SK-N-SH (cell line): ENCODE measurements at regions not wholly inside any gene's neighbourhood (a gene's known extent, or its start where the extent isn't known, plus 50 kb on each side); places are given as distances from the start of the nearest gene placed in this dataset.

ENCODE experiments used
- RCOR1 ChIP-seq: fragments of 150-350 bp; IDR thresholded peaks from 2 replicates; pipeline ENCODE4 v1.6.1; 2017; ENCODE audit warnings: antibody characterized with exemption, low read length
- TF ChIP-seq, protein P1 (sequence below): fragments of 200-600 bp; sonication (generic); IDR thresholded peaks from 2 replicates; pipeline ENCODE4 v1.6.1; 2017; ENCODE audit warnings: antibody characterized with exemption, mild to moderate bottlenecking, moderate library complexity
- TF ChIP-seq, protein P2 (sequence below): IDR thresholded peaks from 2 replicates; pipeline ENCODE4 v1.6.1; 2012; ENCODE audit warnings: mild to moderate bottlenecking, low read depth, low read length, moderate library complexity

DNA sequence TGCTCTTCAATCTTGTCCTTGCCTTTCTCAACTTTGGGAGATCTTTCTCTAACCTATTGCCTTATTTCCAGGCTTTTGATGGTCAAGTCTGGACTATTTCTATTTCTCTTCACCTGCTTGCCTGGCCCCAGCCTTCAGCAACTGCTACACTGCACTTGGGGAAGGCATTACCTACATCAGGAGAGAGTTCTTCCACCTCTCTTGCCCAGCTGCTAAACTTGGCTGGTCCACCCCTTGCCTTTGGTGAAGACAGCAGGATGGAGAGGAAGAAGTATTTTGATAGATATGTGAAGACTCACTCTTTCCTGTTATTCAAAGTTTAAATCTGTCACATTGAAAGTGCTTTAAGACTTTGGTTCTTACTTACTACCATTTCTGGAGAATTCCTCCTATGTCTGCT is 574.8 kb downstream of the ZPLD1 start:
- TF ChIP-seq, protein P1, sequence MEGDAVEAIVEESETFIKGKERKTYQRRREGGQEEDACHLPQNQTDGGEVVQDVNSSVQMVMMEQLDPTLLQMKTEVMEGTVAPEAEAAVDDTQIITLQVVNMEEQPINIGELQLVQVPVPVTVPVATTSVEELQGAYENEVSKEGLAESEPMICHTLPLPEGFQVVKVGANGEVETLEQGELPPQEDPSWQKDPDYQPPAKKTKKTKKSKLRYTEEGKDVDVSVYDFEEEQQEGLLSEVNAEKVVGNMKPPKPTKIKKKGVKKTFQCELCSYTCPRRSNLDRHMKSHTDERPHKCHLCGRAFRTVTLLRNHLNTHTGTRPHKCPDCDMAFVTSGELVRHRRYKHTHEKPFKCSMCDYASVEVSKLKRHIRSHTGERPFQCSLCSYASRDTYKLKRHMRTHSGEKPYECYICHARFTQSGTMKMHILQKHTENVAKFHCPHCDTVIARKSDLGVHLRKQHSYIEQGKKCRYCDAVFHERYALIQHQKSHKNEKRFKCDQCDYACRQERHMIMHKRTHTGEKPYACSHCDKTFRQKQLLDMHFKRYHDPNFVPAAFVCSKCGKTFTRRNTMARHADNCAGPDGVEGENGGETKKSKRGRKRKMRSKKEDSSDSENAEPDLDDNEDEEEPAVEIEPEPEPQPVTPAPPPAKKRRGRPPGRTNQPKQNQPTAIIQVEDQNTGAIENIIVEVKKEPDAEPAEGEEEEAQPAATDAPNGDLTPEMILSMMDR = no peak
- TF ChIP-seq, protein P2, sequence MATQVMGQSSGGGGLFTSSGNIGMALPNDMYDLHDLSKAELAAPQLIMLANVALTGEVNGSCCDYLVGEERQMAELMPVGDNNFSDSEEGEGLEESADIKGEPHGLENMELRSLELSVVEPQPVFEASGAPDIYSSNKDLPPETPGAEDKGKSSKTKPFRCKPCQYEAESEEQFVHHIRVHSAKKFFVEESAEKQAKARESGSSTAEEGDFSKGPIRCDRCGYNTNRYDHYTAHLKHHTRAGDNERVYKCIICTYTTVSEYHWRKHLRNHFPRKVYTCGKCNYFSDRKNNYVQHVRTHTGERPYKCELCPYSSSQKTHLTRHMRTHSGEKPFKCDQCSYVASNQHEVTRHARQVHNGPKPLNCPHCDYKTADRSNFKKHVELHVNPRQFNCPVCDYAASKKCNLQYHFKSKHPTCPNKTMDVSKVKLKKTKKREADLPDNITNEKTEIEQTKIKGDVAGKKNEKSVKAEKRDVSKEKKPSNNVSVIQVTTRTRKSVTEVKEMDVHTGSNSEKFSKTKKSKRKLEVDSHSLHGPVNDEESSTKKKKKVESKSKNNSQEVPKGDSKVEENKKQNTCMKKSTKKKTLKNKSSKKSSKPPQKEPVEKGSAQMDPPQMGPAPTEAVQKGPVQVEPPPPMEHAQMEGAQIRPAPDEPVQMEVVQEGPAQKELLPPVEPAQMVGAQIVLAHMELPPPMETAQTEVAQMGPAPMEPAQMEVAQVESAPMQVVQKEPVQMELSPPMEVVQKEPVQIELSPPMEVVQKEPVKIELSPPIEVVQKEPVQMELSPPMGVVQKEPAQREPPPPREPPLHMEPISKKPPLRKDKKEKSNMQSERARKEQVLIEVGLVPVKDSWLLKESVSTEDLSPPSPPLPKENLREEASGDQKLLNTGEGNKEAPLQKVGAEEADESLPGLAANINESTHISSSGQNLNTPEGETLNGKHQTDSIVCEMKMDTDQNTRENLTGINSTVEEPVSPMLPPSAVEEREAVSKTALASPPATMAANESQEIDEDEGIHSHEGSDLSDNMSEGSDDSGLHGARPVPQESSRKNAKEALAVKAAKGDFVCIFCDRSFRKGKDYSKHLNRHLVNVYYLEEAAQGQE = no peak
- TF ChIP-seq RCOR1 = no peak
